HEK293T (cell line): ENCODE measurements at regions not wholly inside any gene's neighbourhood (a gene's known extent, or its start where the extent isn't known, plus 50 kb on each side); places are given as distances from the start of the nearest gene placed in this dataset.

Source experiments
- CTCF ChIA-PET: fragments of 350-600 bp; formaldehyde crosslinking; extraction: SDS; loops from one replicate; lab custom pipeline; 2021; ENCODE audit warnings: antibody characterized with exemption, inconsistent platforms; lab: Yijun Ruan, JAX
- POLR2A ChIA-PET: fragments of 350-600 bp; formaldehyde crosslinking; extraction: SDS; loops from one replicate; lab custom pipeline; 2020; ENCODE audit warnings: antibody characterized with exemption, inconsistent platforms; lab: Yijun Ruan, JAX
- DNase-seq: peaks from one replicate; pipeline ENCODE4 v3.0.0; 2012; ENCODE audit warnings: mixed read lengths; ENCODE audit errors: extremely low spot score
- ARNT ChIP-seq: fragments of 450-650 bp; IDR thresholded peaks from 2 replicates; pipeline ENCODE4 v1.6.1; 2017; ENCODE audit warnings: mild to moderate bottlenecking
- BHLHE40 ChIP-seq: fragments of 450-650 bp; IDR thresholded peaks from 2 replicates; pipeline ENCODE4 v1.6.1; 2016; ENCODE audit warnings: mild to moderate bottlenecking, moderate library complexity, borderline replicate concordance
- CTBP1 ChIP-seq: fragments of 450-650 bp; IDR thresholded peaks from 2 replicates; pipeline ENCODE4 v1.6.1; 2016; ENCODE audit warnings: borderline replicate concordance
- ELF4 ChIP-seq: fragments of 450-650 bp; IDR thresholded peaks from 2 replicates; pipeline ENCODE4 v1.6.1; 2017; ENCODE audit warnings: antibody characterized with exemption
- FOXA1 ChIP-seq: fragments of 450-650 bp; IDR thresholded peaks from 2 replicates; pipeline ENCODE4 v1.6.1; 2016; ENCODE audit warnings: mild to moderate bottlenecking
- FOXK2 ChIP-seq: fragments of 450-650 bp; IDR thresholded peaks from 2 replicates; pipeline ENCODE4 v1.6.1; 2016; ENCODE audit warnings: mild to moderate bottlenecking
- FOXM1 ChIP-seq: fragments of 450-650 bp; IDR thresholded peaks from 2 replicates; pipeline ENCODE4 v1.6.1; 2017; ENCODE audit warnings: mild to moderate bottlenecking, borderline replicate concordance
- HDGF ChIP-seq: fragments of 450-650 bp; IDR thresholded peaks from 2 replicates; pipeline ENCODE4 v1.6.1; 2017; ENCODE audit warnings: antibody characterized with exemption, borderline replicate concordance
- L3MBTL2 ChIP-seq: fragments of 450-650 bp; conservative IDR thresholded peaks from 2 replicates; pipeline ENCODE4 v1.6.1; 2016; ENCODE audit warnings: mild to moderate bottlenecking
- LEF1 ChIP-seq: fragments of 450-650 bp; IDR thresholded peaks from 2 replicates; pipeline ENCODE4 v1.6.1; 2017; ENCODE audit warnings: mild to moderate bottlenecking, borderline replicate concordance
- NFRKB ChIP-seq: fragments of 450-650 bp; IDR thresholded peaks from 2 replicates; pipeline ENCODE4 v1.6.1; 2016; ENCODE audit warnings: mild to moderate bottlenecking, moderate library complexity
- SP1 ChIP-seq: fragments of 450-650 bp; IDR thresholded peaks from 2 replicates; pipeline ENCODE4 v1.6.1; 2017
- SUZ12 ChIP-seq: fragments of 450-650 bp; IDR thresholded peaks from 2 replicates; pipeline ENCODE4 v1.6.1; 2016; ENCODE audit warnings: mild to moderate bottlenecking
- TARDBP ChIP-seq: fragments of 450-650 bp; IDR thresholded peaks from 2 replicates; pipeline ENCODE4 v1.6.1; 2016
- ZNF384 ChIP-seq: fragments of 450-650 bp; IDR thresholded peaks from 2 replicates; pipeline ENCODE4 v1.6.1; 2016
- TF ChIP-seq, protein P1 (sequence below): fragments of 450-650 bp; IDR thresholded peaks from 2 replicates; pipeline ENCODE4 v1.6.1; 2016

- TF ChIP-seq TARDBP (no peak), BHLHE40 (no peak), LEF1 (no peak), NFRKB (no peak), FOXM1 (no peak), ARNT (no peak), HDGF (no peak)
- TF ChIP-seq, protein P1, sequence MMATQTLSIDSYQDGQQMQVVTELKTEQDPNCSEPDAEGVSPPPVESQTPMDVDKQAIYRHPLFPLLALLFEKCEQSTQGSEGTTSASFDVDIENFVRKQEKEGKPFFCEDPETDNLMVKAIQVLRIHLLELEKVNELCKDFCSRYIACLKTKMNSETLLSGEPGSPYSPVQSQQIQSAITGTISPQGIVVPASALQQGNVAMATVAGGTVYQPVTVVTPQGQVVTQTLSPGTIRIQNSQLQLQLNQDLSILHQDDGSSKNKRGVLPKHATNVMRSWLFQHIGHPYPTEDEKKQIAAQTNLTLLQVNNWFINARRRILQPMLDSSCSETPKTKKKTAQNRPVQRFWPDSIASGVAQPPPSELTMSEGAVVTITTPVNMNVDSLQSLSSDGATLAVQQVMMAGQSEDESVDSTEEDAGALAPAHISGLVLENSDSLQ, result no peak
- DNase-seq, result no peak
- ChIA-PET POLR2A (no interaction called here), CTCF (no interaction called here)
Observed at GRCh38 chr17:27109346-27109745, 184.6 kb upstream of the WSB1 start.

GRCh38 chr17:27153005-27153404, 140.9 kb upstream of the WSB1 start:
- POLR2A ChIA-PET, result no interaction called here
- no peak for DNase-seq
- TF ChIP-seq FOXM1 (no peak), TARDBP (no peak), SP1 (no peak), ARNT (no peak), FOXA1 (no peak), FOXK2 (no peak), NFRKB (no peak), HDGF (no peak), L3MBTL2 (no peak), SUZ12 (no peak), BHLHE40 (no peak), LEF1 (no peak), CTBP1 (no peak), ZNF384 (no peak), ELF4 (no peak)
- TF ChIP-seq, protein P1, result no peak
- CTCF ChIA-PET, result no interaction called here

DNA sequence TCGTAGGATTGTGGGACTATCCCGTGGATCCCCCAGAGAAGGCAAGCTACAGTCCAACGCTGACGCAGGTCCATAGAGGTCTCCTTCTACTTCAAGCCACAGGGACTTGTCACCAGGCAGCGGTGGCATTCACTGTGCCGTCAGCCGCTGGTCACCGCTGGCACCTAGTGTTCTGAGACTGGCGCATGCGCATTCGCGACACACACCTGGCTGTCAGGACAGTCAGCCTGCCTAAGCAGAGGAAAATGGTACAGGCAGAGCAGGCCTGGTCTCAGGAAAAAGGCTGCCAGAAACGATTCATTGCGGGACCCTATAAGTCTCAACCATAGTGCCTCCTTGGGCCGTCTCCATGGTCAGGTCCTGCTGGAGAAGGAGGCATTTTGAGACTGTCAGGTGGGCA, 138.0 kb upstream of the WSB1 start:
- no peak for DNase-seq
- no peak for TF ChIP-seq SUZ12
- no peak for TF ChIP-seq BHLHE40
- no peak for TF ChIP-seq TARDBP
- TF ChIP-seq LEF1, result no peak
- no peak for TF ChIP-seq SP1
- CTCF ChIA-PET, result no interaction called here
- POLR2A ChIA-PET, result no interaction called here

GRCh38 chr17:27157297-27157696, 136.6 kb upstream of the WSB1 start:
- TF ChIP-seq BHLHE40 (no peak), SP1 (no peak), FOXA1 (no peak), NFRKB (no peak), LEF1 (no peak), ZNF384 (no peak), SUZ12 (no peak), CTBP1 (no peak), FOXM1 (no peak), HDGF (no peak), ARNT (no peak), FOXK2 (no peak), L3MBTL2 (no peak), ELF4 (no peak), TARDBP (no peak)
- TF ChIP-seq, protein P1, result no peak
- CTCF ChIA-PET, result no interaction called here
- no peak for DNase-seq

DNA sequence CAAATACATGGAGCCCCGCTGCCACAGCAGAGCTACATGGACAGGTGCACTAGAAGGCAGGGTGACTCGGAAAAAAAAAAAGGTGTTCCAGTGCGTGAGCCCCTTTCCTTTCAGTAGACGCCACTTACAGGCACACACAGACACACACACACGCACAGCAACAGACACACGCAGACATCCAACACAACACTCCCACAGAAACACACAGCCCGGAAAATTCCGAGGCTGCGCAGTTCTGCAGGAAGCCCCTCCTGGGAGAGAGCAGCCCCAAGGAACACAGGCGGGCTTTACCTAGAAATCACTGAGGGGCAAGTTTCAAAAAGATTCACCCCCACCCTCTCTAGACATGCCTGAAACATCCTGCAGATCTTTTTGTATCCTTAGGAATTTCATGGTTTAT, 136.0 kb upstream of the WSB1 start:
- no peak for DNase-seq
- TF ChIP-seq HDGF (no peak), CTBP1 (no peak), L3MBTL2 (no peak), FOXA1 (no peak), SUZ12 (no peak), FOXM1 (no peak), NFRKB (no peak), ELF4 (no peak), TARDBP (no peak), SP1 (no peak), ZNF384 (no peak), LEF1 (no peak), BHLHE40 (no peak), ARNT (no peak), FOXK2 (no peak)
- TF ChIP-seq, protein P1, result no peak
- ChIA-PET POLR2A (no interaction called here), CTCF (no interaction called here)

More at GRCh38 chr17:27157297-27157696, 136.6 kb upstream of the WSB1 start:
- POLR2A ChIA-PET, result no interaction called here

DNA sequence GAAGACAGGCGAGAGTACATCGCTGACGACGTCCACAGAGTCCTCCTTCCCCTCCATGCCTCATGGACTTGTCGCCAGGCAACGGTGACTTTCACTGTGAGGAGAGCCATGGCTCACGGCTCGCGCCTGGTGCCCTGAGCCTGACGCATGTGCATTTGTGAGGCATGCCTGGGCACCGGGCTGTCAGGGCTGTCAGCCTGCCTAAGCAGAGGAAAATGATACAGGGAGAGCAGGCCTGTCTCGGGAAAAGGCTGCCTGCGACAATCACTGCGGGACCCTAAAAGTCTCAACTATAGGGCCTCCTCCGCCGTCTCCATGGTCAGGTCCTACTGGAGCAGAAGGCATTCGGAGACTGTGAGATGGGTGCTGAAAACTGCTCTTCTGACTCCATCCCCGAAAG, 135.5 kb upstream of the WSB1 start:
- POLR2A ChIA-PET, result no interaction called here
- TF ChIP-seq TARDBP (no peak), FOXM1 (no peak), FOXA1 (no peak), SUZ12 (no peak), CTBP1 (no peak), FOXK2 (no peak)
- TF ChIP-seq, protein P1, result no peak
- no peak for DNase-seq
- CTCF ChIA-PET, result no interaction called here
